Epidermal melanocyte (primary cell): ENCODE measurements at regions not wholly inside any gene's neighbourhood (a gene's known extent, or its start where the extent isn't known, plus 50 kb on each side); places are given as distances from the start of the nearest gene placed in this dataset.

Source experiments
- DNase-seq: peaks from one replicate; pipeline ENCODE4 v3.0.0; 2011; ENCODE audit warnings: low spot score; ENCODE audit not compliant: insufficient read length

DNA sequence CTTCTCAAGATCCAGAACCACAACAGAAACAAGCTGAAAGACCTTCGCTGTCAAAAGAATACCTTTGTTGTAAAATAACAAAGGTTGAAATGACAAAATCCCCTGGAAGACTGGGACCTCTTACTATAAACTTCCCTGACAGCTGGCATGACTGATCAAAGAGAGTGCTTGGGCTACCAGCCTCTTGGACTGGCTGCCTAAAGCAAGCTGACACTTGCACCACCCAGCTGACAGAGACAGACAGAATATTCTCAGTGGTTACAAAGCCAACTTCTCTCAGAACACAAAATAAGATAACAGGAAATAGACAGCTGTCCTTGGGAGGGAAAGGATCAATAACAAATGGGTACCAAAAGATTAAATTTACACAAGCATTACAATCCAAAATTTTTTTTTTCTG is 241.7 kb upstream of the SPOCK3 start:
- DNase-seq: no peak

GRCh38 chr4:167492007-167492406 is 257.7 kb upstream of the SPOCK3 start:
- no peak for DNase-seq

- DNase-seq: no peak
These were observed 275.3 kb upstream of the SPOCK3 start for GRCh38 chr4:167509551-167509950.

- no peak for DNase-seq
These were observed 289.8 kb upstream of the SPOCK3 start for GRCh38 chr4:167524091-167524490.

DNA sequence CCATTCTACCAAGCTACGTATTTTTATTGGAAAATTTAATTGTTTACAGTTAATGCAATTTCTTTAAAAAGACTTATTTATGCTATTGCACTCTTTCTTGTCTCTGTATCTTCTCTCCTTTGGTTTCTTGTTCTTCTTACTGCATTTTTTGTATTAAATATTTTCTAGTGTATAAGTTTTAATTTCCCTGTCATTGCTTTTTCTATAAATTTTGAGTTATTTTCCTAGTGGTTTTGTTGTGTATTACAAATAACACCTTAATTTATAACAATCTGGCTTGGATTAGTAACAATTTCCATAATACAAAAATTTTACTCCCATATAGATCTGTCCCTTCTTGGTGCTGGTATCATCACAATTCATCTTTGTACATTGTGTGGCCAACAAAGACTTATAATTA is 303.5 kb upstream of the SPOCK3 start:
- no peak for DNase-seq

DNA sequence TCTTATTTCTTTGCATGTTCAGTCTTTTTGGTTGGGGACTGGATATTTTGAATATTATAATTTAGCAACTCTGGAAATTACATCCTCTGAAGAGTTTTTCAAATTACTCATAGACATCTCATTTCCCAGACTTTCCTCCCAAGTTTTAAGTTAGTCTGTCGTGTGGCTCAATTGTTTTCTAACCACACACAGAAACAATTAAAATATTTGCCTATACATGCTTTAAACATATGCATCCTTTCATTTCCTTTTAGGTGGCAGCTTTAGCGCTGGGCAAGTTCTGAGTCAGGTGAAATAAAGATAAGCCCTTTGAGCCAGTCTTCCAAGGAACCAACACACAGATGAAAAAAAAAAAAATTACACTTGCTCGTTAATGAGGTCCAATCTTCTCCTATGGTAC is 307.0 kb upstream of the SPOCK3 start:
- DNase-seq: no peak

- DNase-seq: no peak
These were observed 310.1 kb upstream of the SPOCK3 start for GRCh38 chr4:167544391-167544790.

GRCh38 chr4:167550021-167550420 is 315.7 kb upstream of the SPOCK3 start:
- no peak for DNase-seq

GRCh38 chr4:167555338-167556022 is 321.2 kb upstream of the SPOCK3 start:
- DNase-seq: no peak

- no peak for DNase-seq
These were observed 344.6 kb upstream of the SPOCK3 start for GRCh38 chr4:167578906-167579305.

DNA sequence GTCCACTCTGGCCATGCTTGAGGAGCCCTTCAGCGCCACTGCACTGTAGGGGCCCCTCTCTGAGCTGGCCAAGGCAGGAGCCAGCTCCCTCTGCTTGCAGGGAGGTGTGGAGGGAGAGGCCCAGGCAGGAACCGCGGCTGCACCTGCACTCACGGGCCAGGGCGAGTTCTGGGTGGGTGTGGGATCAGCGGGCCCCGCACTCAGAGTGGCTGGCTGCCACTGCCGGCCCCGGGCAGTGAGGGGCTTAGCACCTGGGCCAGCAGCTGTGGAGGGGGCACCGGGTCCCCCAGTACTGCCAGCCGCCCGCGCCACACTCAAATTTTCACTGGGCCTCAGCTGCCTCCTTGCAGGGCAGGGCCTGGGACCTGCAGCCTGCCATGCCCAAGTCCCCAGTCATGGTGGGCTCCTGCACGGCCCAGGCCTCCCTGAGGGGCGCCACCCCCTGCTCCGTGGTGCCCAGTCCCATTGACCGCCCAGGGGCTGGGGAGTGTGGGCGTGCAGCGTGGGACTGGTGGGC is 347.2 kb upstream of the SPOCK3 start:
- DNase-seq: no peak

DNA sequence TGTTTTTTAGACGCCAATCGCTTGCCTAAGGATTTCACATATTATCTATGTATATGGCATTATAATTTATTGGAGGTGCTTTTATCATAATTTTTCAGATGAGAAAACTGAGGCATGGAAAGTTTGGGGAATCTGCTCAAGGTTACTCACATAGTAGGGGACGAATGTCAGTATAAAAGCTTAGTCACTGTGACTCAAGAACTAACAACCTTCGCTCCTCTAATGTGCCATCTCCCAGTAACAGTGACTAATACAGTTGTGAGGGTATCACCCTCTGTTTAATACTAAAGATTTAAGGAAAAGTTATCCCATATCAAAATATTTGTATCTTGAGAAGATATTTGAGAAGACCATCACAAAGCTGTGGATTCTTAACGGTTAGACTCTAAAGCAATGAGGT is 353.1 kb upstream of the SPOCK3 start:
- DNase-seq: no peak

GRCh38 chr4:167595898-167596297 is 361.6 kb upstream of the SPOCK3 start:
- no peak for DNase-seq

DNA sequence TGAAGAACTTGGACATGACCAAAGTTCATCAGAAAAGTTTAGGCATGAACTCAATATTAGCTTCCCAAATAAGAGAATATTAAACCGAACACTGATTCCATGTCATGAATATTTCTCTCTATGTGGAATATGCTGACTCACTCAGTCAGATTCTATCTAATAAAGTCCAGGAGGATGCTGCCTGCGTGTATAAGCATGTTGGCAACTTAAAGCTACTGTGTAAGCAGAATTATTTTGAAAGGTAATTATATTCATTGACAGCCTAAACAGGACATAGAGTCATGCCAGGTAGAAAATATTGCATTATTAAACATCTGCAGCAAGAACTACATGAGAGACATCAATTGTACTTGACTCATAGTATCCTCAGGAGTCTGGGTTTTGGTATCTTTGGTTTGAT is 367.9 kb upstream of the SPOCK3 start:
- no peak for DNase-seq

DNA sequence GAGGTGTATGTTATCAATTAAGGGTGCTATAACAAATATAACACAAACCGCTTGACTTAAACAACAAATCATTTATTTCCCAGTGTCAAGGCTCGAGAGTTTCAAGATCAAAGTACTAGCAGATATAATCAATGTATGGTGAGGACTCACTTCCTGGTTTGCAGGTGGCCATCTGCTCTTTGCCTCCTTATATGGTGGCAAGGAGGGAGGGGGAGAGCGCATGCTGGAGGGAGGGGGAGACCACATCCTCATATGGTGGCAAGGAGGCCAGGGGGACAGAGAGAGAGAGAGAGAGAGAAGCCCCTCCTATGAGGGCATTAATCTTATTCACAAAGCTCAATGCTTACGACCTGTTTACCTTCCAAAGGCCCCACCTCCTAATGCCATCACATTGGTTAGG is 372.3 kb upstream of the SPOCK3 start:
- no peak for DNase-seq

GRCh38 chr4:167613381-167613780 is 379.1 kb upstream of the SPOCK3 start:
- no peak for DNase-seq

- no peak for DNase-seq
These were observed 380.6 kb upstream of the SPOCK3 start for GRCh38 chr4:167614866-167615265.

GRCh38 chr4:167616476-167616875 is 382.2 kb upstream of the SPOCK3 start:
- no peak for DNase-seq

GRCh38 chr4:167622481-167623240 is 388.4 kb upstream of the SPOCK3 start:
- peak; percentile 50 for DNase-seq

- no peak for DNase-seq
These were observed 388.9 kb upstream of the SPOCK3 start for GRCh38 chr4:167623241-167623572.

GRCh38 chr4:167629272-167629671 is 395.0 kb upstream of the SPOCK3 start:
- DNase-seq: no peak

DNA sequence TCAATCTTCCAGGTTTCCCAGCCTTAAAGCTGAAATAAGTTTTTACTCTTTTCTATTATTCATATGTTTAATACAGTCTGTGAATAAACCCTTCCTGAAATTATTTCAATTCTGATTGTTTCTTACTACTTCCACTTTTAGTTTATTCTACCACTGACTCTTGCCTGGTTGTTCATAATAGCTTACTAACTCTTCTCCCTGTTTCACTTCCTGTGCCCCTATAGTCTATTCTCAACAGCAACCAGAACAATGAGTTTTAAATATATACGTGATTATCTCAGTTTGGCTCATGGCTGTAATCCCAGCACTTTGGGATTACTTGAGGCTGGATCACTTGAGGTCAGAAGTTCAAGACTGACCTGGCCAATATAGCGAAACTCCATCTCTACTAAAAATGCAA is 408.0 kb upstream of the SPOCK3 start:
- DNase-seq: no peak

GRCh38 chr4:167645358-167645757 is 411.1 kb upstream of the SPOCK3 start:
- DNase-seq: no peak
